PC-9 (cell line): ENCODE measurements at regions not wholly inside any gene's neighbourhood (a gene's known extent, or its start where the extent isn't known, plus 50 kb on each side); places are given as distances from the start of the nearest gene placed in this dataset.

Experiments used
- BruUV-seq: library from RNA; stranded (reverse); fragments of 400-500 nt; replicated peaks from 2 replicates; lab custom pipeline; 2021; lab: Mats Ljungman, UMichigan
- CTCF ChIA-PET: fragments of 300-600 bp; sonication (Branson Sonifier 250); formaldehyde crosslinking; loops from one replicate; lab custom pipeline; 2022; ENCODE audit warnings: antibody characterized with exemption; lab: Charles Lee
- POLR2A ChIA-PET: fragments of 300-600 bp; sonication (Branson Sonifier 250); formaldehyde crosslinking; loops from one replicate; lab custom pipeline; 2022; ENCODE audit warnings: antibody characterized with exemption; ENCODE audit not compliant: unreplicated experiment; lab: Charles Lee
- DNase-seq, 2 experiments: peaks; one replicate each; pipeline versions ENCODE4 v3.0.0 to v3.0.0-alpha.2; 2015 to 2022; ENCODE audit warnings: mixed read lengths in 1 of 2
- H2AFZ ChIP-seq: fragments of 200-600 bp; sonication (generic); 2 replicates; pipeline ENCODE4 v1.8.1; 2017; ENCODE audit warnings: antibody characterized with exemption
- H3F3A ChIP-seq: fragments of 200-600 bp; sonication (generic); 2 replicates; pipeline ENCODE4 v1.8.1; 2017; ENCODE audit warnings: antibody characterized with exemption, mild to moderate bottlenecking, low read depth; ENCODE audit not compliant: insufficient read depth
- H3K27ac ChIP-seq: fragments of 200-600 bp; sonication (generic); 2 replicates; pipeline ENCODE4 v1.6.1; 2016; ENCODE audit warnings: mixed run types
- H3K27me3 ChIP-seq: fragments of 200-600 bp; sonication (generic); 2 replicates; pipeline ENCODE4 v1.6.1; 2016; ENCODE audit warnings: low read depth, mixed run types; ENCODE audit not compliant: insufficient read depth
- H3K36me3 ChIP-seq: fragments of 200-600 bp; sonication (generic); 2 replicates; pipeline ENCODE4 v1.6.1; 2016; ENCODE audit warnings: low read depth, mixed run types
- H3K4me1 ChIP-seq: fragments of 200-600 bp; sonication (generic); replicated peaks from 2 replicates; pipeline ENCODE4 v1.6.1; 2016; ENCODE audit warnings: mixed run types; ENCODE audit not compliant: insufficient read depth
- H3K4me2 ChIP-seq: fragments of 200-600 bp; sonication (generic); 2 replicates; pipeline ENCODE4 v1.6.1; 2017; ENCODE audit warnings: mixed run types
- H3K4me3 ChIP-seq: fragments of 200-600 bp; sonication (generic); 2 replicates; pipeline ENCODE4 v1.6.1; 2016; ENCODE audit warnings: mixed run types
- H3K79me2 ChIP-seq: fragments of 200-600 bp; sonication (generic); 2 replicates; pipeline ENCODE4 v1.6.1; 2017; ENCODE audit warnings: low read depth, mixed run types
- H3K9me2 ChIP-seq: fragments of 200-600 bp; sonication (generic); 2 replicates; pipeline ENCODE4 v1.8.1; 2017; ENCODE audit warnings: mild to moderate bottlenecking; ENCODE audit not compliant: insufficient read depth
- H3K9me3 ChIP-seq: fragments of 200-600 bp; sonication (generic); 2 replicates; pipeline ENCODE4 v1.8.1; 2016; ENCODE audit warnings: low read depth; ENCODE audit not compliant: insufficient read depth
- H4K20me1 ChIP-seq: fragments of 200-600 bp; sonication (generic); 2 replicates; pipeline ENCODE4 v1.8.1; 2017; ENCODE audit not compliant: insufficient read depth
- CTCF ChIP-seq: fragments of 200-600 bp; sonication (generic); conservative IDR thresholded peaks from 2 replicates; pipeline ENCODE4 v1.6.1; 2017; ENCODE audit warnings: mixed run types, antibody characterized with exemption, mild to moderate bottlenecking, moderate library complexity
- EZH2 ChIP-seq: fragments of 200-600 bp; sonication (generic); IDR thresholded peaks from 2 replicates; pipeline ENCODE4 v1.8.0; 2017; ENCODE audit warnings: antibody characterized with exemption, low read depth
- intact Hi-C: fragments of 100-400 bp; cut with micrococcal nuclease; formaldehyde crosslinking; loops from one replicate; pipeline ENCODE4 v1.10.0; 2022; ENCODE audit not compliant: unreplicated experiment

GRCh38 chr7:88615336-88615735 lies 144.2 kb upstream of the ZNF804B start:
- Histone ChIP-seq H3K4me3 (no peak overlapping the region), H3K36me3 (no peaks in the 10 kb centered on the region), H3K79me2 (no peaks in the 10 kb centered on the region), H3F3A (no peaks in the 10 kb centered on the region), H3K27ac (no peak overlapping the region), H3K4me2 (no peak overlapping the region), H2AFZ (no peak overlapping the region), H4K20me1 (no peaks in the 10 kb centered on the region), H3K9me2 (no peaks in the 10 kb centered on the region), H3K9me3 (no peaks in the 10 kb centered on the region; the same call in 1 of the 2 replicates), H3K4me1 (no peaks in the 10 kb centered on the region), H3K27me3 (no peaks in the 10 kb centered on the region)
- ChIA-PET POLR2A (no interaction called here), CTCF (interaction anchor here (0.6 kb wide), 1 partner anchor 13 kb away, joined by 4 read pairs; no protein-coding TSS in a partner anchor)
- DNase-seq: no peak
- no TSS peak for BruUV-seq
- no peak for TF ChIP-seq CTCF
- TF ChIP-seq EZH2: no peak
- intact Hi-C loops: no loop called here

- H3K9me3 ChIP-seq: no peaks in the 10 kb centered on the region; the same call in 1 of the 2 replicates
- H2AFZ ChIP-seq: no peak overlapping the region
- no peak overlapping the region for H3K4me2 ChIP-seq
- H3K4me1 ChIP-seq: no peaks in the 10 kb centered on the region
- no peak for DNase-seq
- ChIA-PET CTCF (no interaction called here), POLR2A (no interaction called here)
- H3K4me3 ChIP-seq: no peak overlapping the region
- no peak for TF ChIP-seq CTCF
- no peak for TF ChIP-seq EZH2
- H3K36me3 ChIP-seq: no peaks in the 10 kb centered on the region
- no TSS peak for BruUV-seq
- H3K27me3 ChIP-seq: no peaks in the 10 kb centered on the region
- no peaks in the 10 kb centered on the region for H3K9me2 ChIP-seq
- H3K27ac ChIP-seq: no peak overlapping the region
- no peaks in the 10 kb centered on the region for H3K79me2 ChIP-seq
- intact Hi-C loops: no loop called here
- H4K20me1 ChIP-seq: no peaks in the 10 kb centered on the region
- no peaks in the 10 kb centered on the region for H3F3A ChIP-seq
These were observed 144.8 kb upstream of the ZNF804B start for GRCh38 chr7:88614736-88615135.

GRCh38 chr7:88610942-88611341 lies 148.6 kb upstream of the ZNF804B start:
- Histone ChIP-seq H3F3A (no peaks in the 10 kb centered on the region), H3K36me3 (no peaks in the 10 kb centered on the region), H3K9me3 (no peaks in the 10 kb centered on the region; the same call in 1 of the 2 replicates), H3K4me1 (no peaks in the 10 kb centered on the region), H3K27me3 (no peaks in the 10 kb centered on the region), H3K4me3 (no peak overlapping the region), H3K27ac (no peak overlapping the region), H3K9me2 (no peaks in the 10 kb centered on the region), H2AFZ (no peak overlapping the region), H4K20me1 (no peaks in the 10 kb centered on the region), H3K79me2 (no peaks in the 10 kb centered on the region), H3K4me2 (no peak overlapping the region)
- CTCF ChIA-PET: no interaction called here
- DNase-seq: no peak
- intact Hi-C loops: no loop called here
- no TSS peak for BruUV-seq
- TF ChIP-seq EZH2 (no peak), CTCF (no peak)
- POLR2A ChIA-PET: no interaction called here
